ENCODE measurements at regions not wholly inside any gene's neighbourhood (a gene's known extent, or its start where the extent isn't known, plus 50 kb on each side); places are given as distances from the start of the nearest gene placed in this dataset.

DNA sequence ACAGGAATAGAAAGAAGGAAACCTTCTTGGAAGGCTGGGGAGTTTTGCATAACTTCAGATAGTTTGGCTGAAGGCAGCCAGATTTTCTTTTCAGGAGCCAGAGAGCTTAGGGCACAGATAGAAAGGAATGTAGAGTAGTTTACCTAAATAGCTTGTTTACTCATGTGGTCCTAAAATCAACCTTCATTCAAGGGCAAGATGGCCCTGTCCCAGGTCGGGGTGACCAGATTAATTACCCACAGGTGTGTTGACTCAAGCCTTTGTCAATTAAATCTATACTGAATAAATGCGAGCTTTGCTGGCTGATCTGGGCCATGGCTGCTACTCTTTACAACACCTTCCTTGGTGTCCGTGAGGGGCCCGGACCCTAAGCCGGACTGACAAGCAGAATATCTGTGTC, 792.0 kb upstream of the MAN1A1 start:
- TF ChIP-seq, protein P1, sequence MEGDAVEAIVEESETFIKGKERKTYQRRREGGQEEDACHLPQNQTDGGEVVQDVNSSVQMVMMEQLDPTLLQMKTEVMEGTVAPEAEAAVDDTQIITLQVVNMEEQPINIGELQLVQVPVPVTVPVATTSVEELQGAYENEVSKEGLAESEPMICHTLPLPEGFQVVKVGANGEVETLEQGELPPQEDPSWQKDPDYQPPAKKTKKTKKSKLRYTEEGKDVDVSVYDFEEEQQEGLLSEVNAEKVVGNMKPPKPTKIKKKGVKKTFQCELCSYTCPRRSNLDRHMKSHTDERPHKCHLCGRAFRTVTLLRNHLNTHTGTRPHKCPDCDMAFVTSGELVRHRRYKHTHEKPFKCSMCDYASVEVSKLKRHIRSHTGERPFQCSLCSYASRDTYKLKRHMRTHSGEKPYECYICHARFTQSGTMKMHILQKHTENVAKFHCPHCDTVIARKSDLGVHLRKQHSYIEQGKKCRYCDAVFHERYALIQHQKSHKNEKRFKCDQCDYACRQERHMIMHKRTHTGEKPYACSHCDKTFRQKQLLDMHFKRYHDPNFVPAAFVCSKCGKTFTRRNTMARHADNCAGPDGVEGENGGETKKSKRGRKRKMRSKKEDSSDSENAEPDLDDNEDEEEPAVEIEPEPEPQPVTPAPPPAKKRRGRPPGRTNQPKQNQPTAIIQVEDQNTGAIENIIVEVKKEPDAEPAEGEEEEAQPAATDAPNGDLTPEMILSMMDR (conservative IDR thresholded peaks at IDR 0.05 in 1 of 2, IDR thresholded peaks at IDR 0.05 in 1 of 2; ENCODE audit: low read depth in 1 of 2, low read length in 2 of 2) = no peak
- no peak for TF ChIP-seq EZH2 (IDR thresholded peaks at IDR 0.05; ENCODE audit: low read length, missing control alignments)
